ENCODE measurements at regions not wholly inside any gene's neighbourhood (a gene's known extent, or its start where the extent isn't known, plus 50 kb on each side); places are given as distances from the start of the nearest gene placed in this dataset.

DNA sequence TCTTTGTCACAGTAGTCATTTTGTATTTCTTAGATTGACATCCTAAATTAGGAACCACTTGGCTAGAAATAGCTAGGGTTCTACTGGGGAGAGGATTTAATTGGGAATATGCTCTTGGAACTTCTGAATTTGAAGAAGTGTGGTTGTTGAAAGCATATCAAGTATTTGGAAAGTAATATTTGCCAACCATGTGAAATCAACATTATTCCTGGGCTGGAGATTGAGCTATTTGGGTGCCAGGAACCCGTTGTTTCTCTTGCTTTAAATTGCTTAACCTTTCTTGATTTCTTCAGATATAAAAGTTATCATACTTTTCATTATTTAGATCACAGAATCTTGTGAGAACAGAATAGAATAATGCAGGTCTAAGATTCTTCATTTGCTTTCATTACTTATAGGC lies 178.4 kb upstream of the ELL2 start:
- no peak for TF ChIP-seq CTCF (conservative IDR thresholded peaks at IDR 0.05; ENCODE audit: low read length)
- H3K4me3 ChIP-seq (ENCODE audit: low read length), result no peak overlapping the region
- peak; percentile 46 for DNase-seq (ENCODE audit: low read depth)

- no peak for TF ChIP-seq CTCF (conservative IDR thresholded peaks at IDR 0.05; ENCODE audit: low read length)
- no peak for DNase-seq (ENCODE audit: low read depth)
Observed at GRCh38 chr5:96134886-96135285, 173.2 kb upstream of the ELL2 start.

DNA sequence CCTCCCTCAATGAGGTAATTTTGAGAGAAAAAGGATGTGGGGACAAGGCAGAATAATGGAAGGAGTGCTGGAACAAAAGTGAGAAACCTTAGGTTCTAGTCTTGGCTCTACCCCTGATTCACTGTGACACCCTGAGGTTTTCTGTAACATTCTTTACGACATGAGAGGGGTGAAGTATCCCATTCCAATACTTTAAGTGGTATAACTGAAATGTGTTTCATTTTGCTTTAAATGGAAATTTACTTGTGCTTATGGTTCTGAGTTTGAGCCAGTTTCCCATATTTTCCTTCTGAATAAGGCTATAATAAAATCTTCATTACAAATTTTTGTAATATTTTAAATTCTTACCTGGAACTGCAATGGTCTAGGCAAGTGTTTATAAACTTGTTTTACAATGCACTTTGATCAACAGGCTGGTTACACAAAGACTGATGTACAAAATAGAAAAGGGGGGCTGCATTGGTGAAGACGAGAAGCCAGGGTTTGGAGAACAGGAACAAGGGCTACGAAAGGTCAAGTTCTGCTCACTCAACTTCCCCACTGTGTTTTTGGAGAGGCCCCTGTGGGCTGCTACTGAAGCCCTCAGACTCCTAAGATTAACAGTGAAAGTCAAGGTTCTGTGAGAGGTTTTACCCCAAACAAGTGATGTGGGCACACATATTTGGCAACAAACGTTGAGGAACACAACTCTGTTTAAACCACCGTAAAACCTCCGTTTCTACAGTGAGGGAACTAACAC lies 171.9 kb upstream of the ELL2 start:
- peak; percentile 75 for DNase-seq (ENCODE audit: low read depth)

More at GRCh38 chr5:96134886-96135285, 173.2 kb upstream of the ELL2 start:
- no peak overlapping the region for H3K4me3 ChIP-seq (ENCODE audit: low read length)

DNA sequence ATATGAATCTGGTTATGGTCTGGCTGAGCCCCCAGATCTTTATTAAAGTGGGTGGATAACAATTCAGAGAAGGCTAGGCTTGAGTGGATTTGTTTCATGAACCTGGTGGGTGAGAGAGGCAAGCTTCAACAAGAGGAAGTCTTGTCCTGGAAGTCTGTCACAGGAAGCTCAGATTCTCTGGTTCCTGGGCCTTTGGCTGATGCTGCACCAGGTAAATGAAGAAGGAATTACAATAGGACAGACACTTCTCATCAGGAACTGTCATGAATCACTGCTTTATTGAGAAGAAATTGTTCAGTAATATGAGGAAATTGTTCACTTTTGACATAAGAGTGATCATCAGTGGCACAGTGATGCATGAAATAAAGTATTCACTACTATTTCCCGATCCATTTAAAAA lies 167.6 kb upstream of the ELL2 start:
- no peak for DNase-seq (ENCODE audit: low read depth)

More for the DNA sequence above, 171.9 kb upstream of the ELL2 start:
- no peak for TF ChIP-seq CTCF (conservative IDR thresholded peaks at IDR 0.05; ENCODE audit: low read length)
- H3K4me3 ChIP-seq (ENCODE audit: low read length), result no peak overlapping the region

GRCh38 chr5:96128204-96128864 lies 166.7 kb upstream of the ELL2 start:
- TF ChIP-seq CTCF (conservative IDR thresholded peaks at IDR 0.05; ENCODE audit: low read length), result no peak
- no peak for DNase-seq (ENCODE audit: low read depth)
- no peak overlapping the region for H3K4me3 ChIP-seq (ENCODE audit: low read length)

More for the DNA sequence above, 167.6 kb upstream of the ELL2 start:
- H3K4me3 ChIP-seq (ENCODE audit: low read length), result no peak overlapping the region
- TF ChIP-seq CTCF (conservative IDR thresholded peaks at IDR 0.05; ENCODE audit: low read length), result no peak

DNA sequence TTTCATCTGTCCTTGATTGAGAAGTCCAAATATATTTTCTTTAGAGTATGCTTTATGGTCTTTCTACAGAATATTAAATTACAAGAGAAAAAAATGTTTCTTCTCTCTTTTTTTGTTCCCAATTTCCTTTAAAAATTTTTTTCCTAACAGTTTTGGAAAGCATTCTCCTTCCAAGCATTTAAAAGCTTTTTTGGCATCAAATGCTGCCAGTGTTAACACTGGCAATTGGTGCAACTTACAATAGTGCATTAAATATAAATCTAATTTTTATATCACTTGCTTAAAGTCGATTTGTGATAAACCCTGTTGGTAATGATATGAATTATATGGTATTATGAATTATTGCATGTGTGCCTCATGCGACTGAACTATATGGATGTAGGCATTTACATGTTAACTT lies 165.9 kb upstream of the ELL2 start:
- H3K4me3 ChIP-seq (ENCODE audit: low read length), result no peak overlapping the region
- no peak for DNase-seq (ENCODE audit: low read depth)

More for the DNA sequence above, 165.9 kb upstream of the ELL2 start:
- no peak for TF ChIP-seq CTCF (conservative IDR thresholded peaks at IDR 0.05; ENCODE audit: low read length)

Measured in AG10803 (cell line).